ENCODE measurements at regions not wholly inside any gene's neighbourhood (a gene's known extent, or its start where the extent isn't known, plus 50 kb on each side); places are given as distances from the start of the nearest gene placed in this dataset.

- no peak for TF ChIP-seq CTCF (IDR thresholded peaks at IDR 0.05; ENCODE audit: insufficient read depth, low read length, poor library complexity, severe bottlenecking)
- Histone ChIP-seq H3K36me3 (ENCODE audit: control insufficient read depth, insufficient read depth, low read length) (no peaks in the 10 kb centered on the region), H3K4me3 (replicated peaks; ENCODE audit: low read depth, low read length) (no peak overlapping the region), H3K27me3 (replicated peaks; ENCODE audit: control insufficient read depth, insufficient read depth, low read length) (no peaks in the 10 kb centered on the region)
- no peak for DNase-seq (ENCODE audit: extremely low read depth, insufficient read length)
Observed at GRCh38 chr6:103139377-103139776, 1720.3 kb downstream of the HACE1 start.

GRCh38 chr6:103124471-103124870 is 1731.0 kb downstream of the GRIK2 start:
- Histone ChIP-seq H3K36me3 (ENCODE audit: control insufficient read depth, insufficient read depth, low read length) (no peaks in the 10 kb centered on the region), H3K4me3 (replicated peaks; ENCODE audit: low read depth, low read length) (no peak overlapping the region), H3K27me3 (replicated peaks; ENCODE audit: control insufficient read depth, insufficient read depth, low read length) (no peaks in the 10 kb centered on the region)
- TF ChIP-seq CTCF (IDR thresholded peaks at IDR 0.05; ENCODE audit: insufficient read depth, low read length, poor library complexity, severe bottlenecking) = no peak
- no peak for DNase-seq (ENCODE audit: extremely low read depth, insufficient read length)

GRCh38 chr6:103122766-103123601 is 1729.5 kb downstream of the GRIK2 start:
- Histone ChIP-seq H3K4me3 (replicated peaks; ENCODE audit: low read depth, low read length) (no peak overlapping the region), H3K36me3 (ENCODE audit: control insufficient read depth, insufficient read depth, low read length) (no peaks in the 10 kb centered on the region), H3K27me3 (replicated peaks; ENCODE audit: control insufficient read depth, insufficient read depth, low read length) (no peaks in the 10 kb centered on the region)
- DNase-seq (ENCODE audit: extremely low read depth, insufficient read length) = no peak
- TF ChIP-seq CTCF (IDR thresholded peaks at IDR 0.05; ENCODE audit: insufficient read depth, low read length, poor library complexity, severe bottlenecking) = peak; percentile 56

- H3K36me3 ChIP-seq (ENCODE audit: control insufficient read depth, insufficient read depth, low read length) = no peaks in the 10 kb centered on the region
Observed at GRCh38 chr6:103119056-103119455, 1725.5 kb downstream of the GRIK2 start.

GRCh38 chr6:103114582-103114981 is 1721.1 kb downstream of the GRIK2 start:
- Histone ChIP-seq H3K27me3 (replicated peaks; ENCODE audit: control insufficient read depth, insufficient read depth, low read length) (no peaks in the 10 kb centered on the region), H3K4me3 (replicated peaks; ENCODE audit: low read depth, low read length) (no peak overlapping the region), H3K36me3 (ENCODE audit: control insufficient read depth, insufficient read depth, low read length) (no peaks in the 10 kb centered on the region)
- no peak for DNase-seq (ENCODE audit: extremely low read depth, insufficient read length)
- no peak for TF ChIP-seq CTCF (IDR thresholded peaks at IDR 0.05; ENCODE audit: insufficient read depth, low read length, poor library complexity, severe bottlenecking)

More at GRCh38 chr6:103119056-103119455, 1725.5 kb downstream of the GRIK2 start:
- no peak overlapping the region for H3K4me3 ChIP-seq (replicated peaks; ENCODE audit: low read depth, low read length)
- no peak for DNase-seq (ENCODE audit: extremely low read depth, insufficient read length)
- TF ChIP-seq CTCF (IDR thresholded peaks at IDR 0.05; ENCODE audit: insufficient read depth, low read length, poor library complexity, severe bottlenecking) = no peak
- no peaks in the 10 kb centered on the region for H3K27me3 ChIP-seq (replicated peaks; ENCODE audit: control insufficient read depth, insufficient read depth, low read length)
